Midbrain (tissue), 1 donor: ENCODE measurements at regions not wholly inside any gene's neighbourhood (a gene's known extent, or its start where the extent isn't known, plus 50 kb on each side); places are given as distances from the start of the nearest gene placed in this dataset.
"Not testable (repeated sequence)": the region's sequence is repeated elsewhere in the genome, so short reads cannot be mapped to it uniquely, and the experiment has no call there.

Source experiments
- DNase-seq: peaks from one replicate; lab custom pipeline; 2025; lab: John Stamatoyannopoulos, UW

- no peak for DNase-seq
These were observed 2041.6 kb downstream of the NCAM2 start for GRCh38 chr21:23039846-23040245.

- no peak for DNase-seq
These were observed 2047.7 kb downstream of the NCAM2 start for GRCh38 chr21:23045955-23046354.

- DNase-seq = no peak
These were observed 2069.5 kb downstream of the NCAM2 start for GRCh38 chr21:23067672-23068071.

GRCh38 chr21:23083242-23083641 lies 2085.0 kb downstream of the NCAM2 start:
- DNase-seq = no peak

- no peak for DNase-seq
These were observed 2095.1 kb downstream of the NCAM2 start for GRCh38 chr21:23093259-23093658.

- DNase-seq = no peak
These were observed 2101.0 kb downstream of the NCAM2 start for GRCh38 chr21:23099185-23099584.

- DNase-seq = no peak
These were observed 2102.9 kb downstream of the NCAM2 start for GRCh38 chr21:23101111-23101510.

GRCh38 chr21:23108533-23108932 lies 2110.3 kb downstream of the NCAM2 start:
- no peak for DNase-seq

- no peak for DNase-seq
These were observed 2112.9 kb downstream of the NCAM2 start for GRCh38 chr21:23111070-23111600.

GRCh38 chr21:23119491-23119890 lies 2121.3 kb downstream of the NCAM2 start:
- DNase-seq = no peak

GRCh38 chr21:23127973-23128372 lies 2129.8 kb downstream of the NCAM2 start:
- no peak for DNase-seq

GRCh38 chr21:23130308-23130707 lies 2132.1 kb downstream of the NCAM2 start:
- DNase-seq = no peak

- DNase-seq = no peak
These were observed 2133.0 kb downstream of the NCAM2 start for GRCh38 chr21:23131177-23131576.

- DNase-seq = no peak
These were observed 2140.6 kb downstream of the NCAM2 start for GRCh38 chr21:23138797-23139196.

- no peak for DNase-seq
These were observed 2153.9 kb downstream of the NCAM2 start for GRCh38 chr21:23152130-23152529.

GRCh38 chr21:23153842-23154241 lies 2155.6 kb downstream of the NCAM2 start:
- not testable (repeated sequence) for DNase-seq

GRCh38 chr21:23155281-23155680 lies 2157.1 kb downstream of the NCAM2 start:
- no peak for DNase-seq

GRCh38 chr21:23160914-23161313 lies 2162.7 kb downstream of the NCAM2 start:
- no peak for DNase-seq

- no peak for DNase-seq
These were observed 2164.2 kb downstream of the NCAM2 start for GRCh38 chr21:23162198-23162946.
